ENCODE measurements at regions not wholly inside any gene's neighbourhood (a gene's known extent, or its start where the extent isn't known, plus 50 kb on each side); places are given as distances from the start of the nearest gene placed in this dataset.

DNA sequence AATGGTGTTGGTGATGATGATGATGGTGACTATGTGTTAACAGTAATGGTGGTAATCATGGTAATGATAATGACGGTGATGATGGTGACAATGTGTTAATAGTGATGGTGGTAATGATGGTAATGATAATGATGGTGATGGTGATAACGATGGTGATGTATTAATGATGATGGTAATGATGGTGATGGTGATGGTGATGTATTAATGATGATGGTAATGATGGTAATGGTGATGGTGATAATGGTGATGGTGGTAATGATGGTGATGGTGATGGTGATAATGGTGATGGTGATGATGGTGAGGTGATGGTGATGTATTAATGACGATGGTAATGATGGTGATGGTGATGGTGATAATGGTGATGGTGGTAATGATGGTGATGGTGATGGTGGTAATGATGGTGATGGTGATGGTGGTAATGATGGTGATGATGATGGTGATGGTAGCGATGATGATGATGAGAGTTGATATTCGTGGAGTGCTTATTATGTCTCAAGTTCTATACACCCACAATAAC lies 212.8 kb upstream of the NCKAP5 start:
- TF ChIP-seq, protein P1, sequence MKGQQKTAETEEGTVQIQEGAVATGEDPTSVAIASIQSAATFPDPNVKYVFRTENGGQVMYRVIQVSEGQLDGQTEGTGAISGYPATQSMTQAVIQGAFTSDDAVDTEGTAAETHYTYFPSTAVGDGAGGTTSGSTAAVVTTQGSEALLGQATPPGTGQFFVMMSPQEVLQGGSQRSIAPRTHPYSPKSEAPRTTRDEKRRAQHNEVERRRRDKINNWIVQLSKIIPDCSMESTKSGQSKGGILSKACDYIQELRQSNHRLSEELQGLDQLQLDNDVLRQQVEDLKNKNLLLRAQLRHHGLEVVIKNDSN (CRISPR knock-in tag; IDR thresholded peaks at IDR 0.05): no peak
- TF ChIP-seq SREBF2 (CRISPR knock-in tag; IDR thresholded peaks at IDR 0.05) (no peak), DACH1 (IDR thresholded peaks at IDR 0.05; ENCODE audit: partially characterized antibody) (peak; percentile 14), RCOR1 (IDR thresholded peaks at IDR 0.05; ENCODE audit: borderline replicate concordance in 1 of 2, low read depth in 2 of 2, low read length in 2 of 2) (no peak), ZNF766 (CRISPR knock-in tag; conservative IDR thresholded peaks at IDR 0.05) (no peak), ZNF274 (IDR thresholded peaks at IDR 0.05; ENCODE audit: borderline replicate concordance, low read depth, low read length) (no peak)
